GM18861 (cell line): ENCODE measurements at regions not wholly inside any gene's neighbourhood (a gene's known extent, or its start where the extent isn't known, plus 50 kb on each side); places are given as distances from the start of the nearest gene placed in this dataset.
"Not testable (repeated sequence)": the region's sequence is repeated elsewhere in the genome, so short reads cannot be mapped to it uniquely, and the experiment has no call there.

Source experiments
- ATAC-seq: cut with Tn5 transposase; IDR thresholded peaks from one replicate; pipeline ENCODE4 v1.9.1; 2021; ENCODE audit not compliant: unreplicated experiment

DNA sequence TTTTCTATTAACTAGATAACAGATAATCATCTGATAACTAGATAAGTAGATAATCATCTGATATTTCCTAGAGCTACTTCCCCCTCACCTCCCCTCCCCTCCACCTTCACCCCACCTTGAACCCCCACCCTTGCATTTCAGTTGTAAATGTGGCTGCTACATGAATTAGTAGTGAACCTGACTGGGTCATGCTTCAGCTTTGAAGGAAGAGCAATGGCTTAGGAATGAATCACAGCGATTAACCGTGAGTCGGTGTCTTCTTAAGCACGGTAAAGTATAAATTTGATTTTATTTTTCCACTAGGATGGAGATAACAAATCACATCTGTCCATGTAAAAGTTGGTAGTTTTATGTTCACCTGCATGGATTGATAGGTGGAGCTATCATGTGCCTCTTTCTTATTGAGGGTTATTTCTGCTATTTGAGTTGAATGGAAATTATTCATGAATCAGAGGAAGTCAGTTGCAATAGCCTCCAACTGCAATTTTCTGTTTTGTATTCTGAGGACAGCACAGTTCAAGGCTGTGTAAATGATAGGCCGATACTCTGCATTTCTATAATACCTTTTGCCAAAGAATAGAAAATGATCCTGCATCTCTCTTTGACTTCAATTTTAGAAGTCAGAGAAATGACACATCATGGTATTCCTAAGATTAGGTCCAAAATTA lies 235.0 kb downstream of the PTGER3 start:
- ATAC-seq: no peak

DNA sequence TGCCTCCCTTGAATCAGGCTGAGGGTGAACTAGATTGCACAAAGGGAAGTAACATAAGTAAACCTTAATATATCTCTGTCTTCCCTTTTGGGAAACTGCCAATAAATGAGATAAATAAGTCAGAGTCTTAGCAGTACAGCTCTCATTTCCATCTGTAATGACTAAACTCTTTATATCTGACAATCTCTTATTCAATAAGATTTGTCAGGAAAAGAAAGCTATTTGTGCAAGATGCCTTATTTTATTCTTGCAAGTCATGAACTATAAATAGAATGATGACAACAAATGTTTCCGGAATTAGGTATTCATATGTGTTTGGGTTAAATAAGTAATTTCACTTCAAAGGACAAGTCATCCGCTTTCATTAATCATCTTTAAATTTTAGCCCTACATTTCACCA lies 229.2 kb downstream of the PTGER3 start:
- no peak for ATAC-seq

DNA sequence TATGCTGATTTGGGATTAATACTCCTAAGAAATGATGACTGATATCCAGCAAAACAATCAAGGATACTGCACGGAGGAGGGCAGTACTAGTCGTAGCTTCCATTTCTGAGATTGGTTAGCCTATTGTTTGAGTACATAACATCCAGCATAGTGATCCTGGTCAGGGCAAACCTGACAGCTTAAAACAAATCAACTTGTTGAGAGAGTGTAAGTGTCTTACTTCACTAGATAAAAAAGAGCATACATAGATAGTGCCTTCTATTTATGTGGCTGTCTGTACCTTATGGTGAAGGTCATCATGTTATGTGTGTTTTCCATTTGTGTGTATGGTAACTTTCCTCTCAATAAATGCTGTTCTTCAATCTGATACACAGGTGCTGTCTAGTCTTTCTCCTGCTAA lies 228.4 kb downstream of the PTGER3 start:
- no peak for ATAC-seq

DNA sequence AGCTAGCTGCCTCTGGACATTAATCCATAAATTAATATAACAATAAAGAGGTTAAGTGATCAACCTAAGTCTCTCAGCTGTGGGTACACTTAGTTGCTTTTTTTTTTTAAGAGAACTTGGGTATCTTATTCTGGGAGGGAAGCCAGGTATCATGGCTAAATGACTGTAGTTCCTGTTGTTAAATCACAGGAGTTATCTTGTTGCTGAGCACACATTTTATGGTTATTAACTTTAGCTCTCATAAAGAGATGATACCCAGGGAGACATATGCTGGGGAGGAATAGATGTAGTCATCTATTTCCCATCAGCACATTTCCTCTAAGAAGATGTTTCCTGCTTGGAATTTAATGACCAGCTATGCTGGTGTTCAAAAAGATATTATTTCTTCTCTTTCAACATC lies 227.8 kb downstream of the PTGER3 start:
- no peak for ATAC-seq

DNA sequence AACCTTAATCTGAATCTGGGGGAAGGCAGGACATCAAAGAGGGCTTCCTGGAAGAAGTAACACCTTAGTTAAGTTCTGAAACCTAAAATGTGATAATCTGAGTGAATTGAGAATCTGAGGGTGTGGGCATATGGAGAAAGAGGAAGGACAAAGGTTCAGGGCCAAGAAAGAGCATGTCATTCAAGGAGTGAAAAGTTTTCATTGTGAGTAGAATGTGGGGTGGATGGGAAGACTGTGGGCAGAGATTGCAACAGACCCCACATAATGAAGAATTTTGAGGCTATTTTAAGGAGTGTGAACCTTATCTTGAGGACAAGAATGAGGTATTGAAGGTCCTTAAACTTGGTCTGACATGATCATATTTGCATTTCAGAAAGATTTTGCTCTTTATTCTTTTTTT lies 227.2 kb downstream of the PTGER3 start:
- no peak for ATAC-seq

DNA sequence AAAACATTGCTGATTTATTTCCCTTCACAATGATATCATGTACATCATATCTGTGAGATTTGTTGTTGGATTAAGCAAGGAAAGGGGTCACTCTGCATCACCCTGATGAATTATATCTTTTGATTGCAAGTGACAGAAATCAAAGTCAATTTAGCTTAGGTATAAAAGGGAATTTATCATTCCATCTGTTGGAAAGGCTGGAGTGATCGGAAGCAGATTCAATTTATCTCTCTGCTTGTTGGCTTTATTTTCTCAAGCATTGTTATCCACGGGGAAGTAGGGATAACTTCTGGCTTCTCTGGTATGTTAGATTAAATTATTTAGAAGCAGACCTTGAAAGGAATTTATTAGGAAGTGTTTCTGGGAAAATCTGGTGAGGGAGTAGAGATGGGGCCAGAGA lies 226.6 kb downstream of the PTGER3 start:
- no peak for ATAC-seq

DNA sequence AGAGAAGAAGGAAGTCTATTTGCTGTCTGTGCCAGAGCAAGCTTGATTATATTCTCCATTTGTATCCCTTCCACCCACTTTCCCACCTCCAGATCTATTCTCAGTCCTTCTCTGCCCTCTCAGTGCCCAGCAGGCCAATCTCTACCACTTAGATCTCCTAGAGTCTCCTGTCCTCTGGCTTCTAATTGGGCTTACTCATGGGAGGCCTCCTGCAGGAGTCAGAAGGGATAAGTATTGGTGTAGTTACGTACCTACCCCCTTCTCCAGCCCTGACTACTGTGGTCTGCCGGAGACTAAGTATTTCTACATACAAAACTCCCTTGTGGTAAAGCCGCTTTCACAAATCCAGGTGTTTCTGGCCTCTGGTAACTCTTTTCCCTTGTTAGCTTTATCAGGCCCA lies 221.2 kb downstream of the PTGER3 start:
- no peak for ATAC-seq

DNA sequence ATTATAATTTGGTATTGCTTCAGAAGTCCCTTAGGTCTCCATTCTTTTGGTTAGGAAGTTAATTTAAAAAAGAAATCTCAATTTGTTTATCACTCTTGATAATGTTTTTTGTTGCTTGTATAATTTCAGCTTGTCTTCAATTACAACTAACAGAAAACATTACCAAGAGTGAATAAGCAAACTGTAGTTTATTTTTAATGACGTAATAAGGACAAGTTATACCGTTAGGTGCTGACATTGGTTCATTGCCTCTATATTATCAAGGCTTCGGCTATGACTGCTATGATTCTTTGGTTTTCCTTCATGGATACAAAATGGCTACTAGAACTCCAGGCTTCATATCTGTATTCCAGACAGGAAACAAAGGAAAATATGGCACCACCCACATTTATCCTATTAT lies 220.6 kb downstream of the PTGER3 start:
- no peak for ATAC-seq

DNA sequence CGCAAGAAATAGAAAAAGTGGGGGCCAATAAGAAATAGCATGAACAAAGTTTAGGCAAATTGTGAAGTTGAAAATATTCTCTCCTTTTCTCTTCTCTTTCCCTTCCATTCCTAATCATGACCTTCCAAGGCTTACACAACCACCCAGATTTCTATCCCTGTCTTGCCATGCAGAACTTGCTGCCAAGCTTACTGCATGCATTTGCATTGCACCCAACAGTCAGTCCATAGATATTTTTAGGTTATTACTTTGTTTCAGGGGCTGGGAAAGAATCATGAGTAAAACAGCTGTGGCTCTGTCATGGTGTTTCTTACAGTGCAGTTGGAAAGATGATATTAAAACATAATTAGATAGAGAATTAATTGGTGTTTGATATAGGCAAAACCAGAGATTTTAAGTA lies 219.4 kb downstream of the PTGER3 start:
- no peak for ATAC-seq

DNA sequence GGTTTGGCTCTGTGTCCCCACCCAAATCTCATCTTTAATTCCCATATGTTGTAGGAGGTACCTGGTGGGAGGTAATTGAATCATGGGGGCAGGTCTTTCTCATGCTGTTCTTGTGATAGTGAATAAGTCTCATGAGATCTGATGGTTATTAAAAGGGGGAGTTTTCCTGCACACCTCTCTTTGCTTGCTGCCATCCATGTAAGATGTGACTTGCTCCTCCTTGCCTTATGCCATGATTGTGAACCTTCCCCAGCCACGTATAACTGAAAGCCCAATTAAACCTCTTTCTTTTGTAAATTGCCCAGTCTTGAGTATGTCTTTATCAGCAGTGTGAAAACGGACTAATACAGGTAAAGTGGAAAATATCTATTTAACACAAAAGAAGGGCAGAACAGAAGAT lies 213.3 kb downstream of the PTGER3 start:
- not testable (repeated sequence) for ATAC-seq

DNA sequence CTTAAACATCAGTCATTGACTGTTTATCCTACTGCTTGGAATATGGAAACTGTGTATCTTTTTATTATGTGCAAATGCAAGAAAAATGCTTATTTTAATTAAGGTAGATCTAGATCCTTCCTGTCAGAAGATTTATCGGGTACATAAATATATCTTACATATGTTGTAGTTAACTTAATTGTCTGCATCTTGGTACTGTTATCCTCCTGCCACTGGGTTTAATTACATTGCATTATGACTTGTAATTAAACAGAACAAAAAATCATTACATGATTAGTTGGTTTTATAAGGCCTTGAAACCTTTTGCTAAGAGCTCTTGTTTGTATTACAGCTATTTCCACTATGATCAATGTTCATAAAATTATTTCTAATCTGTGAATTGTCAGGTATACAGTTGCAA lies 211.2 kb downstream of the PTGER3 start:
- no peak for ATAC-seq

DNA sequence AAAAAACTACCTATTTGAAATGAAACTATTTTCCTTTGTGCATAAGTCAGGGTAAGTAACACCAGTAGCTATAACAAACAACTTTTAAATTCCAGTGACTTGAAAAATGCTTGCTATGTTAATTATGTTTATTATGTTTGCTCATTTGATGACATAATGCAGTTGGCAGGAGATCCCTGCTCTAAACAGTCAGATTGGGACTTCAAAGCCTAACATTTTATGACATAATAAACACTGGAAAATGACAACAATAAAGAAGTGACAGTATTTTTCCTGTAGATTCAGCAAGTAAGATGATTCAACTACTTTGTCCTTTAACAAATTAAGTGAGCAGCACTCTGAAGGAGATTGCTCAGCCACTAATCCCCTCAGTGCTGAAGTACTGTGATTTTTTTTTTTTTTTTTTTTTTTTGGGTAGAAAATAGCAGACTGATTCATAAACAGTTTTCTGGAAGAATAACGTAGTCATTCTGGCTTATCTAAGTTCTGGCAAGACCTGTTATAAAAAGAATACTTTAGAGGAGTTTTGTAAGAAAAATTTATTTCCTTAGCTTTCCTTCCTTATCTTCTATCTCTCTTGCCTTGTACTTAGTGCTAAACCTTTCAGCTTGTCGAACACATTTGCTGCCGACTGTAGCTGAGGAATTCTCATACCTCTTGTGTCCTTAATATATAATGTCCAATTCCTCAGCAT lies 207.2 kb downstream of the PTGER3 start:
- no peak for ATAC-seq

DNA sequence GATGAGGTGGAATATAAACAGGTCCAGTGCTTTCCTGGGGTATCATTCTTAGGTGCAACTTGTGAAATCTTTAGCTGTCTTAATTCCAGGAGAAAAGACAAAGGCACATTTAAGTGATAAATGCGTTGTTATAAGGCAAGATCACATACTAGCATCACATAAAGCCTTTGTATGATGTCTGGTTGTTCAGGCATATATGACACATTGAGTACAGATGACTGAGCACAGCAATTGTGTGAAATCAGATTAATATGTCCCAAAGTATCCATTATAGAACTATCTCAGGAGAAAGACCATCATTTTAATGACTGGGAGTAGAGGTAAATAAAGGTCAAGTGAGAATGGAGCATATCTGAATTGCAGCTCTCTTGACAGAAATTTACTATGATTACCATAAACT lies 205.1 kb downstream of the PTGER3 start:
- no peak for ATAC-seq

DNA sequence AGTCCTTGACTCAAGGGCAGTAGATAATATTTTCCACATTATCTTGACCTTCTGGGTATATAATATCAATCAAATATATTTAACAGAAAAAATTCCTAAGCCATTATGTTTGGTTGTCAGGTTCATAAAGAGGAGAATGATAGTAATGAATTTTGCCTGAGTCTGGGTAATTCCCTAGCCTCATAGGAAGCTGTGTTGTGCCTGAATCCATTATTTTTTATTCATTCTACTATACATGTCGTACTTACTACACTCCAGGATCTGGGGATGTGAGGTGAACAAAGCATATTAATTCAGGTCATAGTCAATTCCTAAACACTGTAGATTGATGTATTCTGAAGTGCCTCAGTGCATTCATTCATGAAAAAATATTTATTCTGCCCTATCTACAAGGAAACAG lies 204.2 kb downstream of the PTGER3 start:
- no peak for ATAC-seq

DNA sequence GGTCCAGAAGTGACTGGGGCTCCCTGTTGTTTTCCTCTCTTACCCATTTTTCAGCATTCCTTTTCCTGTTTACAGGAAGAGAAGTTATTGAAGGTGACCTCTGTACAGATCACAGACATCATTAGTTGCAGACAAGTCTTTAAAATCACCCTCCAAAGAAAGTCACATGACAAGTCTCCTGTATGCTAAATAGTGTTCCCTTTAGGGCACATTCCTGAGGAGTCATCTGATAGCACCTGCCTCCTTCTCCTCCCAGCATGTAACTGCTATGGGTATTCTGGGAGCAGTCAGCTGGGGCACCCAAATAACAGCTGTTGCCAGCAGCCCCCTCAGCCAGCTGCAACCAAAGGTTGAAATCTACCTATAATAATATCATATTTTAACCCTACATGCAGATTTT lies 200.6 kb downstream of the PTGER3 start:
- no peak for ATAC-seq

DNA sequence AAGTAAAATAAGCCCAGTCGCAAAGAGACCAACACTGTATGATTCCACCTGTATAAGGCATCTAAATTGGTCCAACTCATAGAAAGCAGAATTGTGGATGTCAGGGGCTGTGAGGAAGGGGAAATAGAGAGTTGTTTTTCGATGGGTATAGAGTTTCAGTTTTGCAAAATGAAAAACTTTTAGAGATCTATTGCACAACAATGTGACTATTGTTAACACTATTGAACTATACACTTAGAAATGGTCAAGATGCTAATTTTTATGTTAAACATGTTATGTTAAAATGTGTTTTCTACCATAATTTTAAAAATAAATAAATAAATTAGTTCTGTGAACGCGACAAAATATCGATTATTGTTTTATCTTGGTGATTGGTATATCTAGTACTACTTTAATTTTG lies 192.4 kb downstream of the PTGER3 start:
- ATAC-seq: no peak

DNA sequence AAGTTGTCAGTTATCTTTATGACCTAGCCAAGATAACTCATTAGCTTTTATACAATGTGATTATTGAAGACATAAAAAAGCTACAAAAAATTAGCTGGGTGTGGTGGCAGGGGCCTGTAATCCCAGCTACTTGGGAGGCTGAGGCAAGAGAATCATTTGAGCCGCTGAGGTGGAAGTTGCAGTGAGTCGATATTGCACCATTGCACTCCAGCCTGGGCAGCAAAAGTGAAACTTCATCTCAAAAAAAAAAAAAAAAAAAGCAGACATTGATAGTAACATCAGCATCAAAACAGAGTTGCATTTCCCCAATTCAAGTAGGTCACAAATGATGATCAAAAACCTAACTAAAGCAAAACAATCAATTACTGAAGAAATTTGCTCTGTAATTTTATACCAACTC lies 191.4 kb downstream of the PTGER3 start:
- no peak for ATAC-seq

DNA sequence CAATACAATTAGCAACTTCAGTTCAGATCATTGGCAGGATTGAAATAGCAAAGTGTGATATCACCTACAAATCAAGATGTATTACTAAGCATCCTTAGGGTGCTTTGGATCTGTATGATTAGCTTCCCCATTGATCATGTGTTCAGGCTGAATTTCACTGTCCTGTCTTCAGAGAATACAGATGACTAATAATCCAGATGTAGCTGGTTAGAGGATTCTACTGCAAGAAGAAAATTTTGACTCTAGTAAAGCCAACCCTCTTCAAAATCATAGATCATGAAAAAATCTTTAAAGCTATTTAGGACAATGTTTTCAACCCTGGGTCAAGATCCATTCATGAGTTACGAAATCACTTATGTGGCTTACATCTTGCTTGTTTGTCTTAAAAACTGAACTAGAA lies 184.4 kb downstream of the PTGER3 start:
- no peak for ATAC-seq

DNA sequence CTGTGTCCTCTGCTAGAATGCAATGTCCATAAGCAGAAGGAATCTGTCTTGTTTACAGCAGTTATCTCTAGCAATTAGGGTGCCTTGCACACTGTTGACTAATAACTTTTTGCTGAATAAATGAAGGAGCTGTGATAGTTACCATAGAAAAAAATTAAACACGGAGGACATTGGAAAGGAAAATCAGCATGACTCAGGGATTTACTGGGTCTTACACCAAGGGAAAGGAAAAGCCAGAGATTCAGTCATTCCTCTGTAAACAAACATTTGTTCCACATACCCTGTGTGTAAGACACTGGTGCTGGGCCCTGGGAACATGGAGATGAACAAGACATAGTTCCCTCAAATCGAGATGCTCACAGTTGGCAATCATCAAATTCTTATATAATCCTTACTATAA lies 183.3 kb downstream of the PTGER3 start:
- ATAC-seq: no peak

DNA sequence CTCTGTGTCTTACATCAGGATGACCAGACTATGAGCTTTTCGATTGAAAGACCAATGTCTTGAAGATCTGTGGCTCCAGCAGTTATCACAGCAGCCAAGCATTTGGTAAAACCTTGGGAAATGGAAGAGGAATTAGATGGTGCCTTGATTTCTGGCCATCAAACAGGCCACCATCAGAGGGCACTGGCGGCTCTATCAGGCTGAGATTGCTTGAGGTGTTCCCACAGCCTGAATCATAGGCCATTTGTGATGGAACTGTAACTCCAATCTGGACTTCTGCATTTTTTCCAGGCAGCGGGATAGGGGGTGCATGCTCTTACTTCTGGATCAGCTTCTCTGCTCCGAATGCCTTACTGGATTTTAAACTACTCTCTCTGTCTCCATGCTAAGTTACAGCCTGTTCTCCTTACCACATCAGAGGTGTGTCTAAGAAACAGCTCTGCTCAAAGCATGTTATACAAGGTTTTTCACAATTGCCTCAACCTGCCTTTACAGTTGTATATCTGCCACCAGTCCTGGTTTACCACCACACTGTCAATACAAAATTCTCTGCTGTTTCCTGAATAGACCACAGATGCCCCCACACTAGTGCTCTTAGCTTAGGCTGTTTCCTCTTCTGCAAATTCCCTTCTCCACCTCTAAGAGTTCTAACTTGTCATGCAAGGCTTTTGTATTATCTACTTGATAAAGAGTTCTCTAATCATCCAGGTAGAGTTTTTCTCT lies 180.9 kb downstream of the PTGER3 start:
- no peak for ATAC-seq

DNA sequence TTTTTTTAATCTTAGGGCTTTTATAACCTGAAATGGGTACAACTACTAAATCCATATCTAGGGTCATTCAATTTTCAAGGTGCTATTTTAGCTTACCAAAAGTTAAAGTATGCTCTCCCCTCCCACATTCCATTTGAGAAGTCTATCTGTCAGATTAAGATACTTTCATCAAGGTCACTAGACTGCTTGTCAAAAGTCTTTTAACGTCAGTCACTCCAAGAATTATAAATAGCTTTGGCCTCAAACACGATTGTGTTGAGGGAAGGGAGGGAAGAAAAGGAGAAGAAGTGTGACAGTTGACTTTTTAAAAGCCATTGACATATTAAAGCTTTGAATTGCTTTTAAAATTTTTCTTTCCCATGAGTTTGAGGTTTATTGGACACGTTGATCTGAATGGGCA lies 175.8 kb downstream of the PTGER3 start:
- ATAC-seq: no peak

DNA sequence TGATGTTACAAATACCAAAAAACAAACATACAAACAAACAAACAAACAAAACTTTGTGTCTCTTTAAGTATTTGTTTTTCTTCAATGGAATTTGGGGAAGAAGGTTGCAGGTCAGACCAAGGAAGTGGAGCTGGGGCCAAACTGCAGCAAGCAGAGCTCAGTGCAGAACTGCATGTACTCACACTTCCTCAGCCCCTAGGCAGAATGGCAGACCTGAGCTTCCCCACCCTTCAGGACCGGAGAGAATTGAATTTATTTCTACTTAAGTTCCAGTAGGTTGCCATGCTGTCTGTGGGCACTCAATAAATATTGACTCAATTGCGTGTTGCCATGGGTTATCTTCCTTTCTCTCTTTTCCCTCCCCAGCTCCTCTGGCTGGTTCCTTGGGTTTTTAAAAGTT lies 173.6 kb downstream of the PTGER3 start:
- ATAC-seq: no peak
